Heart right ventricle (tissue), 16 donors: ENCODE measurements at regions not wholly inside any gene's neighbourhood (a gene's known extent, or its start where the extent isn't known, plus 50 kb on each side); places are given as distances from the start of the nearest gene placed in this dataset.

ENCODE experiments used
- ATAC-seq, 8 donors: fragments of 200-7000 bp; cut with Tn5 transposase; one replicate each; pipeline ENCODE4 v1.9.1; 2020; ENCODE audit warnings: mild to moderate bottlenecking in 8 of 8, moderate library complexity in 8 of 8, moderate number of reproducible peaks in 1 of 8
- DNase-seq, 2 donors: peaks; one replicate each; pipeline ENCODE4 v3.0.0-alpha.2; 2020
- H3K27ac ChIP-seq, 10 donors: fragments of 200-600 bp; sonication (generic) in 2 of 10; one replicate each; pipeline versions ENCODE4 v1.5.0 to v1.8.0; 2020 to 2022; ENCODE audit warnings: mild to moderate bottlenecking in 3 of 10
- H3K27me3 ChIP-seq, 7 donors: fragments of 200-600 bp; one replicate each; pipeline ENCODE4 v1.8.0; 2021 to 2022; ENCODE audit warnings: mild to moderate bottlenecking in 2 of 7
- H3K36me3 ChIP-seq, 9 donors: fragments of 200-600 bp; sonication (generic) in 1 of 9; one replicate each; pipeline versions ENCODE4 v1.5.0 to v1.8.0; 2020 to 2022; ENCODE audit warnings: mild to moderate bottlenecking in 2 of 9
- H3K4me1 ChIP-seq, 9 donors: fragments of 200-600 bp; sonication (generic) in 1 of 9; one replicate each; pipeline versions ENCODE4 v1.5.0 to v1.8.0; 2020 to 2022; ENCODE audit warnings: mild to moderate bottlenecking in 4 of 9
- H3K4me3 ChIP-seq, 10 donors: fragments of 200-600 bp; sonication (generic) in 2 of 10; one replicate each; pipeline versions ENCODE4 v1.5.0 to v1.8.0; 2020 to 2022; ENCODE audit warnings: mild to moderate bottlenecking in 7 of 10, moderate library complexity in 2 of 10
- H3K9me3 ChIP-seq, 11 donors: fragments of 200-600 bp in 10 of 11; sonication (generic) in 2 of 11; one replicate each; pipeline versions ENCODE4 v1.5.0 to v1.8.0; 2013 to 2022; ENCODE audit warnings: mild to moderate bottlenecking in 2 of 11, control low read depth in 1 of 11, moderate library complexity in 1 of 11
- CTCF ChIP-seq, 9 donors: fragments of 200-600 bp; sonication (generic) in 2 of 9; IDR thresholded peaks; one replicate each; pipeline versions ENCODE4 v1.5.0 to v1.8.0; 2021 to 2022; ENCODE audit warnings: antibody characterized with exemption in 9 of 9, mild to moderate bottlenecking in 5 of 9, moderate library complexity in 1 of 9
- WGBS, 2 donors: extraction: QIAGEN DNeasy Blood & Tissue Kit; methylation state at CpG; one replicate each; pipeline ENCODE4 v1.1.7; 2013; ENCODE audit warnings: inconsistent platforms in 1 of 2; 5-methylcytosine and 5-hydroxymethylcytosine counted together
- intact Hi-C, 10 donors: fragments of 100-400 bp; cut with DNase I; formaldehyde crosslinking; loops; one replicate each; pipeline versions ENCODE4 v1.11.1 to v1.14.2; 2022
- donor health status: Arrhythmogenic right ventricular cardiomyopathy.
- donor health status: ischemic (EF 13 %, LVEDD 7.1; RV severe dilation, severe dysfunction).
- donor health status: healthy with polysubstance abuse.
- donor health status: DM: no; HTN: yes; CAD: no.
- donor health status: DM: no; HTN: no; CAD: no.
- donor health status: ischemic (EF 25% LVEDD 6.9; RV normal size, moderate dysfunction).
- donor health status: ischemic (EF 25% LVEDD 5.7; RV mildly dilated, moderate dysfunction).
- donor health status: healthy.
- donor health status: DM: yes; HTN: yes; CAD: no.
- donor health status: Ischemic cardiomyopathy.
- donor health status: ischemic (EF 35%, LVEDD 5.7; RV mildly dilated, moderate dysfunction).
- donor health status: nonischemic (EF 11% LVEDD 7.7; RV severe dilation, severe dysfunction).
- donor health status: DM: yes; HTN: yes; CAD: no.
- donor health status: PGD.
- donor health status: ischemic (EF 29% LVEDD 5.4; RV normal size, mild dysfunction).
- donor health status: nonischemic (EF 23%, LVEDD 6.1; RV moderate dilation, normal function).

DNA sequence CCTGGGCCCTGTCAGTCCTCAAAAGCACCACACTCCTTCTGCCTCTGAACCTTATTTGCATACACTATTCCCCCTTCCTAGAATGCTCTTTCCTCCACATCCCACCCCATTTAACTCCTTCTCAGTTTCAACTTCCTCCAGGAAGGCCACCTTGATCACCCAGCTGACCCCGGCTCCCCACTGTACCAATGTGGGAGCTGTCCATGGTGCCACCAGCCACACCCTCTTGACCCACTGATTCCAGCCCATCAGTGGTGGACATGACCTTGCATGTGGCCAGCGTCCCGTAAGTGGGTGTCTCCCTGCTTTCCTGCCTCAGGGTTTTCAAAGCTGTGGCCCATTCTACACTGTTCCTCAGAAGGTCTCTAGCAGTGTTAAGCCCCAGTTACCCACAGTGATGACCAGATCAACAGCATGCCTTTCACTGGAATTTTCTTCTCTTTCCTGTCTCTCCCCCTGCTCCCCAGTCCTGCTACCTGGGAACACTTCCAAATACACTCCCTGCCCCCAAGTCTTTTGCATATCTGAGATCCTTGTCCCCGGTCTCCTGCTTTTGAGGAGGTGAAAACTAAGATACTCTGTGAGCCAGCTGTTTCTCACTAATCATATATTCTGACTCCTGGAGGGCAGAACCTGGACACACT lies 346.6 kb downstream of the MN1 start:
- ATAC-seq (no peak), DNase-seq (no peak)
- H3K4me1 ChIP-seq: no peaks in the 10 kb centered on the region
- H3K9me3 ChIP-seq: peaks cover 0 to 13% (median 0%) of the 10 kb centered on the region in 11 donors
- WGBS, 2 donors: 54% methylated on average over 4 of the region's 4 CpGs
- no peaks in the 10 kb centered on the region for H3K36me3 ChIP-seq
- peaks cover 0 to 31% (median 17%) of the 10 kb centered on the region in 7 donors for H3K27me3 ChIP-seq
- H3K4me3 ChIP-seq: no peak overlapping the region
- no peak overlapping the region for H3K27ac ChIP-seq
- intact Hi-C loops: no loop called here
- TF ChIP-seq CTCF (IDR thresholded peaks at IDR 0.05): no peak

GRCh38 chr22:27455526-27455925 lies 346.0 kb downstream of the MN1 start:
- 89 to 94% methylated on average over 2 of the region's 2 CpGs for WGBS, 2 donors
- DNase-seq: no peak
- no peak for ATAC-seq
- Histone ChIP-seq H3K27ac (no peak overlapping the region), H3K9me3 (peaks cover 0 to 7% (median 0%) of the 10 kb centered on the region in 11 donors), H3K36me3 (no peaks in the 10 kb centered on the region), H3K4me3 (no peak overlapping the region), H3K27me3 (peaks cover 0 to 37% (median 20%) of the 10 kb centered on the region in 7 donors), H3K4me1 (no peaks in the 10 kb centered on the region)
- intact Hi-C loops: no loop called here
- no peak for TF ChIP-seq CTCF (IDR thresholded peaks at IDR 0.05)

- TF ChIP-seq CTCF (IDR thresholded peaks at IDR 0.05): no peak
- DNase-seq (no peak), ATAC-seq (no peak)
- H3K9me3 ChIP-seq: no peaks in the 10 kb centered on the region
- intact Hi-C loops: no loop called here
- 63 to 67% methylated on average over 10 of the region's 10 CpGs for WGBS, 2 donors
- H3K4me1 ChIP-seq: no peaks in the 10 kb centered on the region
- H3K27me3 ChIP-seq: peaks cover 0 to 51% (median 29%) of the 10 kb centered on the region in 7 donors
- no peaks in the 10 kb centered on the region for H3K36me3 ChIP-seq
- no peak overlapping the region for H3K27ac ChIP-seq
- H3K4me3 ChIP-seq: no peak overlapping the region
These were observed 344.7 kb downstream of the MN1 start for GRCh38 chr22:27456696-27457503.

GRCh38 chr22:27459999-27460398 lies 341.6 kb downstream of the MN1 start:
- Histone ChIP-seq H3K4me1 (no peaks in the 10 kb centered on the region), H3K9me3 (peaks cover 0 to 6% (median 0%) of the 10 kb centered on the region in 11 donors), H3K27me3 (peaks cover 0 to 71% (median 36%) of the 10 kb centered on the region in 7 donors), H3K27ac (peak overlapping the region in 1 of 10 donors; percentile 36), H3K4me3 (no peak overlapping the region), H3K36me3 (no peaks in the 10 kb centered on the region)
- DNase-seq (no peak), ATAC-seq (no peak)
- intact Hi-C loops: no loop called here
- no peak for TF ChIP-seq CTCF (IDR thresholded peaks at IDR 0.05)
- 20 to 23% methylated on average over 3 of the region's 3 CpGs for WGBS, 2 donors
